OCI-LY1 (cell line): ENCODE measurements at regions not wholly inside any gene's neighbourhood (a gene's known extent, or its start where the extent isn't known, plus 50 kb on each side); places are given as distances from the start of the nearest gene placed in this dataset.
"Not testable (repeated sequence)": the region's sequence is repeated elsewhere in the genome, so short reads cannot be mapped to it uniquely, and the experiment has no call there.

Source experiments
- H2AFZ ChIP-seq: fragments of 200-600 bp; sonication (generic), shearing (Covaris generic); 2 replicates; pipeline ENCODE4 v1.6.0; 2014; ENCODE audit warnings: antibody characterized with exemption, mild to moderate bottlenecking, low read length
- H3F3A ChIP-seq: fragments of 200-600 bp; sonication (generic), shearing (Covaris generic); 2 replicates; pipeline ENCODE4 v1.6.0; 2014; ENCODE audit warnings: mild to moderate bottlenecking, antibody characterized with exemption, low read length, moderate library complexity; ENCODE audit not compliant: insufficient read depth
- H3K27ac ChIP-seq: fragments of 200-600 bp; sonication (generic); 2 replicates; pipeline ENCODE4 v1.5.1; 2014; ENCODE audit warnings: low read length, mixed run types, mild to moderate bottlenecking, low read depth; ENCODE audit not compliant: poor library complexity, severe bottlenecking
- H3K27me3 ChIP-seq: fragments of 200-600 bp; sonication (generic); 2 replicates; pipeline ENCODE4 v1.6.0; 2014; ENCODE audit warnings: antibody characterized with exemption, mild to moderate bottlenecking, low read length, moderate library complexity; ENCODE audit not compliant: insufficient read depth
- H3K36me3 ChIP-seq: fragments of 200-600 bp; sonication (generic); 2 replicates; pipeline ENCODE4 v1.6.1; 2014; ENCODE audit warnings: mild to moderate bottlenecking, antibody characterized with exemption, low read length, moderate library complexity, mixed read lengths; ENCODE audit not compliant: insufficient read depth
- H3K4me1 ChIP-seq: fragments of 200-600 bp; sonication (generic); 2 replicates; pipeline ENCODE4 v1.5.1; 2014; ENCODE audit warnings: mild to moderate bottlenecking, low read length, moderate library complexity; ENCODE audit not compliant: insufficient read depth, severe bottlenecking
- H3K4me2 ChIP-seq: fragments of 200-600 bp; sonication (generic), shearing (Covaris generic); 2 replicates; pipeline ENCODE4 v1.6.1; 2014; ENCODE audit warnings: low read length
- H3K4me3 ChIP-seq: fragments of 200-600 bp; sonication (generic); 2 replicates; pipeline ENCODE4 v1.5.1; 2014; ENCODE audit warnings: low read length, low read depth, mild to moderate bottlenecking, mixed read lengths; ENCODE audit not compliant: poor library complexity, severe bottlenecking
- H3K79me2 ChIP-seq: fragments of 200-600 bp; shearing (Covaris generic); 2 replicates; pipeline ENCODE4 v1.6.1; 2016; ENCODE audit warnings: mixed run types, low read length, mixed read lengths; ENCODE audit not compliant: insufficient read depth
- H3K9ac ChIP-seq: fragments of 200-600 bp; sonication (generic), shearing (Covaris generic); 2 replicates; pipeline ENCODE4 v1.6.1; 2014; ENCODE audit warnings: mild to moderate bottlenecking, low read length, mixed read lengths
- H3K9me2 ChIP-seq: fragments of 200-600 bp; sonication (generic), shearing (Covaris generic); 2 replicates; pipeline ENCODE4 v1.6.1; 2014; ENCODE audit warnings: low read depth, mild to moderate bottlenecking, low read length, mixed read lengths
- H3K9me3 ChIP-seq: fragments of 200-600 bp; shearing (Covaris generic); 2 replicates; pipeline ENCODE4 v1.6.1; 2014; ENCODE audit warnings: low read length, mixed read lengths
- H4K20me1 ChIP-seq: fragments of 200-600 bp; sonication (generic), shearing (Covaris generic); 2 replicates; pipeline ENCODE4 v1.6.0; 2016; ENCODE audit warnings: mild to moderate bottlenecking, low read length; ENCODE audit not compliant: insufficient read depth

- not testable (repeated sequence) for H3K4me1 ChIP-seq, H3K79me2 ChIP-seq, H3K27ac ChIP-seq, H3K27me3 ChIP-seq, H3K4me3 ChIP-seq, H2AFZ ChIP-seq, H3K9me3 ChIP-seq, H3K9ac ChIP-seq, H4K20me1 ChIP-seq, H3K4me2 ChIP-seq, H3K36me3 ChIP-seq, H3K9me2 ChIP-seq, H3F3A ChIP-seq
Measured at GRCh38 chr7:56802191-56802590, 330.0 kb downstream of the ZNF479 start.

GRCh38 chr7:56801774-56802173 lies 330.5 kb downstream of the ZNF479 start:
- not testable (repeated sequence) for H3K27ac ChIP-seq, H3F3A ChIP-seq, H3K27me3 ChIP-seq, H4K20me1 ChIP-seq, H3K79me2 ChIP-seq, H3K9me3 ChIP-seq, H3K9ac ChIP-seq, H3K4me3 ChIP-seq, H2AFZ ChIP-seq, H3K4me1 ChIP-seq, H3K9me2 ChIP-seq, H3K4me2 ChIP-seq, H3K36me3 ChIP-seq

GRCh38 chr7:56798876-56799275 lies 333.4 kb downstream of the ZNF479 start:
- H3K27me3 ChIP-seq, H3K4me2 ChIP-seq, H3K4me3 ChIP-seq, H3K4me1 ChIP-seq, H3K79me2 ChIP-seq, H3K36me3 ChIP-seq, H2AFZ ChIP-seq, H3K9me3 ChIP-seq, H3K9ac ChIP-seq, H3K9me2 ChIP-seq, H4K20me1 ChIP-seq, H3F3A ChIP-seq, H3K27ac ChIP-seq: not testable (repeated sequence)

- not testable (repeated sequence) for H3K9me2 ChIP-seq, H3F3A ChIP-seq, H3K27ac ChIP-seq, H3K4me1 ChIP-seq, H2AFZ ChIP-seq, H4K20me1 ChIP-seq, H3K79me2 ChIP-seq, H3K9ac ChIP-seq, H3K9me3 ChIP-seq, H3K36me3 ChIP-seq, H3K4me2 ChIP-seq, H3K4me3 ChIP-seq, H3K27me3 ChIP-seq
Measured at GRCh38 chr7:56787474-56787873, 344.8 kb downstream of the ZNF479 start.
